GM19397 (cell line): ENCODE measurements at regions not wholly inside any gene's neighbourhood (a gene's known extent, or its start where the extent isn't known, plus 50 kb on each side); places are given as distances from the start of the nearest gene placed in this dataset.

Experiments used
- ATAC-seq: cut with Tn5 transposase; IDR thresholded peaks from one replicate; pipeline ENCODE4 v1.9.1; 2021; ENCODE audit warnings: mild to moderate bottlenecking, moderate library complexity; ENCODE audit not compliant: unreplicated experiment

DNA sequence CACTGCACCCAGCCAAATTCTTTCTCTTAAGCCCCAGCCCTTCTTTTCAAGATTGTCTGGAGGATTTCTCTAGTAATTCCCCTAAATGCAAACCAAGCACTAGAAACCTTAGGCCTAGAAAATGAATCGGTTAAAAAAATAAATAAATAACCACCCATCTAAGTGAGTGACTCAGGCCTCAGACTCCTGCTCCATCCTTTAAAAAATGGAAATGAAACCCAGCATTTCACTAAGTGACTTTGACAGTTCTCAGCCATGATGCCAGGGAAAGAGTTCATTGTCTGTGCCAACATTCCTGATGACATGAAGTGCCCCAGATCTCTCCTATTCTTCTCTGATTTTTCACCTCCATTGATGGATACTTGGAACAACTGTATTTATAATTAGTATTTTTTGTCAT, 415.2 kb upstream of the DAB1 start:
- no peak for ATAC-seq

DNA sequence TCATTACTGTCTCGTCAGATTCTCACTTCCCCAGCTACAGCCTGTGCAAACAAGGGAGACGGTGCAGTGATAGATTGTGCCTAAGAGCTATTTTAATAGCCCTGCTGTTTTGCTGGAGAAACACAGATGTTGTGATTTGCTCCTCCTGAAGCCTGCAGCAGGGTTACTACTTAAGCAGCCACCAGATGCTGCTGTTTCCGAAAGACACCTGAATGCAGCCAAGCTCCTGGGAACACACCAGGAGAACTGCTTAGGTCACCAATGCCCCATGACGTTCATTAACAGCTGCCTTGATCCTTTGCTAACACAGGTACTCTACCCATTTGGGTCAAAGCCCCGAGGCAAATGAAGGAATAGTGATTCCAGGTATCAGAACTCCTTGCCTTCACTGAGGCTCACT, 411.8 kb upstream of the DAB1 start:
- ATAC-seq, result no peak

- no peak for ATAC-seq
These were observed 409.4 kb upstream of the DAB1 start for GRCh38 chr1:57833296-57833695.

- ATAC-seq, result no peak
These were observed 408.8 kb upstream of the DAB1 start for GRCh38 chr1:57832612-57833011.

- no peak for ATAC-seq
These were observed 407.8 kb upstream of the DAB1 start for GRCh38 chr1:57831624-57832023.

DNA sequence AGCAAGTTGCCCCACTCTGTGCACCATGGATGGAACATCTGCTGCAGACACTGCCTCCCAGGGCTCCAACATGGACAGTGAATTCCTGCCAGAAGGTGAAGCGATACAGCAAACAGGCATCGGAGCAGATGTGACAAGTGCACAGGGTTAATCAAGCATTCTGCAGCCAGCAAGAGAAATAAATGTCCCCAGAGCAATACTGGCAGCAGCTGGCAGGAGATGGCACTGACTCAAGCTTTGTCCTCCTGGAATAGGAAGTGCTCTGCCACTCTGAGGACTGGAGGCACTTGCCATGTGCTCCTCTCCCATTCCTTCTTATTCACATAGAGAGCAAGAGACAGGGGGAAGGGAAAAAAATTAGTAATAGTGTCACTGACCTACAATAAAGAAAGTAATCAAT, 402.7 kb upstream of the DAB1 start:
- no peak for ATAC-seq

- ATAC-seq, result no peak
These were observed 400.7 kb upstream of the DAB1 start for GRCh38 chr1:57824535-57824934.

DNA sequence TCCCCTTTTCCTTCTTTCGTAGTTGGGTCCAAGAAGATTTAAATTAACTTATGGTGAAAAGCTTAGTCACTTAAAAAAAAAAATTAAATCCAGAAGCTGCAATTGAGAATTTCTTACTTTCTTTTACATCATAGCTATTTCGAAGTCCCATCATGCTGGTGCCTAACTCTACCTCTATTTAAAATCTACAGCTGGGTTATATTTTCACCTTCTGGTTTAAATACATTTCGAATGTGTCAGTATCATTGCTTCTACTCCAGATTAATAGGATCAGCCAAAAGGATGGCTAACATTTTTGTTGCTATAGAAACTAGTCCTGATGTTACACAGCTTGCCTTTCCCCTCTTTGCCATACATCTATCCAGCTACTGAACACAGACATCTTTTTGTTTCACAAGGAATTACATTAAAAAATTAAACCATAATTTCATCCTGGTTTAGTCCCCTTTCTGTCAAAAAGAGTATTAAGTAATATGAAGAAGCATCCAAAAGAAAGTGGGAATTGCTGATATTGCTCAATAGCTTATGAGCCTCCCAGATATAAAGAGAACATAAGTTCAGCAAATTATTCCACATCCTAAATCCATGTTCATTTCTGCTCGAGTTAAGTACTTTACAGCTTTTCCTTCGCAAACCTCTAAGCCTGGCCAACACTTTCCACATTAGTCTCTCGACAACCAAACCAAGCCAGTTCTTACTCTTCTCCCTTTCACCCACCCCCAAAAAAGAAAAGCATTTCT, 396.7 kb upstream of the DAB1 start:
- no peak for ATAC-seq

DNA sequence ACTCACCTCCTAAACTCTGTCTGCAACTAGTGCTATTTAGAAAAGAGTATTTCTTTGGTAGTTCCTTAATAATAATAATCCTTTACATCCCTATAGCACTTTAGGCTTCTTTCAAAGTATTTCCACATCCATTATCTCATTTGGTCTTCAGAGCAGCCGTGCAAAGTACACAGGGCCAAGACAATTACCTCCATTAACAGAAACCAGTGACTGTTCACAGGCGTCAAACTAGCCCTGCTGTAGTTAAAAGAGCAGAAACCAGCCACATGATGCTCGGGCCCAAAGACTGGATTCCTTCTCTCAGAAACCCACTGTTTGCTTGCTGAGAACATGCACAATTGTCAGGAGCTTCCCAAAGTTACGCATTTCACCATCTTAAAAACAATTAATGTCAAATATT, 396.0 kb upstream of the DAB1 start:
- no peak for ATAC-seq

DNA sequence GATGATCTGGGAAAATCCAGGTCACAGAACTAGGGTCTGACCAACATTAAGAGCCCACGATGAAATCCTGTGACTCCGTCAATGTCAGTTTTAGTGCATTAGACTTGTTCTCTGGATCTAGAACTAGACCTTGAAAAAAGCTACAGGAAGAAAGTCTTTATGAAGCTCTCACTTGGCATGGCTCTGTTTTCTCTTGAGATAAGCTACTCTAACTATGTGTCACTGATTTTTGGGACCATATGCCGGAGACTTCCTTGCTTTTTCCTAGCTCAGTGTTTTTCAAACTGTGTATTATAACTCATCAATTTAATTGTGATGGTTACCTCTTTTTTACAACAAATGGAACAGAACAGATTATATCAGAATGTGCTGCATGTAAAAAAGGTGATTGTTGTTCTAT, 379.7 kb upstream of the DAB1 start:
- no peak for ATAC-seq

- ATAC-seq, result no peak
These were observed 376.5 kb upstream of the DAB1 start for GRCh38 chr1:57800376-57800775.

- ATAC-seq, result no peak
These were observed 375.7 kb upstream of the DAB1 start for GRCh38 chr1:57799490-57800115.

GRCh38 chr1:57798543-57798942, 374.7 kb upstream of the DAB1 start:
- ATAC-seq, result no peak

GRCh38 chr1:57797084-57797483, 373.2 kb upstream of the DAB1 start:
- ATAC-seq, result no peak

- ATAC-seq, result no peak
These were observed 372.8 kb upstream of the DAB1 start for GRCh38 chr1:57796616-57797015.

DNA sequence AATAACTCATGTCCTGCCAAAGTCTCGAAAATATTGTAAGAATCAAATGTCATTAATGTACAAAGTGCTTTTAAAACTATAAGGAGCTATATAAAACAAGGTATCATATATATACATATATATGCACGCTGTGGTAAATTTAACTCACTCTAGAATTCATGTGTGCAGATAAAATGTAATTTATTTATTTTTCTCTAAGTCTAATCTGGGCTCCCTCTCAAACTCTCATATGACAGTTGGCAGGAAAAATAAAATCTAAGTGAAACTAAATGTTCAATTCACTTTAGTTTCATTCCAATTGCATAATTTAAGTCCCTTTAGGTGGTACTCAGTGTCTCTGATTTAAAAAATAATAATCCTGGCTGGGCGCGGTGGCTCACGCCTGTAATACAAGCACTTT, 372.0 kb upstream of the DAB1 start:
- no peak for ATAC-seq

GRCh38 chr1:57794078-57794477, 370.2 kb upstream of the DAB1 start:
- ATAC-seq, result no peak

GRCh38 chr1:57791497-57791896, 367.6 kb upstream of the DAB1 start:
- no peak for ATAC-seq

DNA sequence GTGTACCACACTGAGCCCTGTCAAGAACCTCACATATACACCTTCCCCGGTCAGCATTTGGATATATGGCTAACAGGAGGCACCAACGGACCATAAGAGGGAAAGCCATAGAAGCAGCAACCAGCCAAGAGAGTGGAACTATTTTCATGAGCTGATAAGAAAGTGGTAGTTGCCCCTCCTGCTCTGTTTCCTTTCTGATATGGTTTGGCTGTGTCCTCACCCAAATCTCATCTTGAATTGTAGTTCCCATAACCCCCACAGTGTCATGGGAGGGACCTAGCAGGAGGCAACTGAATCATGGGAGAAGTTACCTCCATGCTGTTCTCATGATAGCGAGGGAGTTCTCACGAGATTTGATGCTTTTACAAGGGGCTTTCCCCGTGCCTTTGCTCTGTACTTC, 366.1 kb upstream of the DAB1 start:
- ATAC-seq, result no peak

- no peak for ATAC-seq
These were observed 364.5 kb upstream of the DAB1 start for GRCh38 chr1:57788313-57788712.

- ATAC-seq, result no peak
These were observed 360.5 kb upstream of the DAB1 start for GRCh38 chr1:57784356-57784755.

DNA sequence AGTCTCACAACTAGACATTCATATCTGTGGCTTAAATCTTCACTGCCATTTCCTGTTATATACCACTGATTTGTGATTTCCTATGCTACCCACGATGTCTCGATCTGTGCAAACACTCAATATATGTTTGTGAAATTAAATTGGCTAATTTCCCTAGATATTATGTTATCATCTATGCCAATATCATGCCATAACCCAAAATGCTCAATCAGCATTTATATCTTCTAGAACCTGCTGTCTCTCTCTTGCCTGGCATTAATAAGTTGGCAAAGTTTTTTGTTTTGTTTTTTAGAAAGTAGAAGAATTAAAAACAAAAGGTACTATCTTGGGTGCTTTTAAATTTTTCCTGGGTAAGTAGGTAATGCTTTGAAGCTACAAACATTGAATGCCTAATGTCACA, 358.5 kb upstream of the DAB1 start:
- ATAC-seq, result no peak
